ENCODE measurements at regions not wholly inside any gene's neighbourhood (a gene's known extent, or its start where the extent isn't known, plus 50 kb on each side); places are given as distances from the start of the nearest gene placed in this dataset.
A peak's percentile ranks its signal among the peaks of the same experiment; 100 is the strongest.

DNA sequence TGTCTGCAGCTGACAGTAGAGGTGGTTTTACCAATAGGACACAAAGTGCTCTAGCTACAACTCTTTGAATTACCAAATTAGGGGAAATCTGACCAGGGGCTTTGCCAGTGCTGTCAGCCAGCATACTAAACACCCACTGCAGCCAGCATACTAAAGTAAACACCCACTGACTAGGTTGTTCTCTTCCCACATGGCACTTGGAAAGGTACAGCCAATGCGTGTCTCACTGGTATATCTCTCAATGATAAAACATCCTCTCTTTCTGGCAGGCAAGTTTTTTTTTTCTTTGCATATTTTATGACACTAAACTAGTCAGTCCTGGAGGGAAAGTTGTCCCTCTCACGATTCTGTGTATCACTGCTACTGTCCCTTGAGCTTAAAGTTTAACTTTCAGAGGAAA is 216.1 kb downstream of the TLE1 start:
- H3K23ac ChIP-seq (ENCODE audit: low read length in 2 of 2) = no peak overlapping the region
- H3K9me3 ChIP-seq (ENCODE audit: control insufficient read depth, low read length) = no peaks in the 10 kb centered on the region
- no peak for DNase-seq
- peaks cover 0 to 8% of the 10 kb centered on the region in 2 experiments for H3K27me3 ChIP-seq (ENCODE audit: control insufficient read depth in 1 of 2, insufficient read depth in 1 of 2, low read length in 2 of 2)
- H2BK15ac ChIP-seq (ENCODE audit: low read depth, poor library complexity, severe bottlenecking) = no peak overlapping the region
- no peaks in the 10 kb centered on the region for H3K79me1 ChIP-seq (replicated peaks; ENCODE audit: low read length, poor library complexity, severe bottlenecking)
- no peak overlapping the region for H4K91ac ChIP-seq (ENCODE audit: low read length)
- no peak overlapping the region for H3K9ac ChIP-seq (ENCODE audit: low read length)
- no peak overlapping the region for H2AK5ac ChIP-seq (ENCODE audit: low read length, severe bottlenecking)
- H3K27ac ChIP-seq (ENCODE audit: low read length, poor library complexity, severe bottlenecking) = no peak overlapping the region
- 89% methylated on average over 2 of the region's 2 CpGs for WGBS
- no peak overlapping the region for H3K4ac ChIP-seq (ENCODE audit: low read depth in 1 of 2, low read length in 2 of 2)
- no peaks in the 10 kb centered on the region for H3K4me1 ChIP-seq (ENCODE audit: control insufficient read depth, insufficient read depth, low read depth, low read length)
- no peak overlapping the region for H2BK5ac ChIP-seq (ENCODE audit: low read depth, low read length, poor library complexity, severe bottlenecking)
- no peak overlapping the region for H3K18ac ChIP-seq (ENCODE audit: low read depth in 1 of 2, low read length in 2 of 2)
- no peak overlapping the region for H3K14ac ChIP-seq (ENCODE audit: low read length in 2 of 2)
- no peak overlapping the region for H3K4me2 ChIP-seq (ENCODE audit: low read length, poor library complexity, severe bottlenecking)
- H2AFZ ChIP-seq (ENCODE audit: low read depth, low read length) = no peak overlapping the region
- no peak overlapping the region for H2BK120ac ChIP-seq (ENCODE audit: low read depth, low read length)
- no peak overlapping the region for H3K4me3 ChIP-seq (ENCODE audit: insufficient read depth in 1 of 2, low read depth in 1 of 2, low read length in 2 of 2)
- H3K36me3 ChIP-seq (ENCODE audit: control insufficient read depth in 1 of 2, insufficient read depth in 2 of 2, low read depth in 1 of 2, low read length in 2 of 2) = no peaks in the 10 kb centered on the region
- peak overlapping the region in 1 of 2 experiments; percentile 71 for H2BK12ac ChIP-seq (ENCODE audit: low read length in 2 of 2)
- H4K8ac ChIP-seq (ENCODE audit: low read length) = no peak overlapping the region

GRCh38 chr9:81472701-81473100 is 216.6 kb downstream of the TLE1 start:
- H4K91ac ChIP-seq (ENCODE audit: low read length) = peak overlapping the region; percentile 39
- no peak overlapping the region for H2BK15ac ChIP-seq (ENCODE audit: low read depth, poor library complexity, severe bottlenecking)
- H3K4me2 ChIP-seq (ENCODE audit: low read length, poor library complexity, severe bottlenecking) = no peak overlapping the region
- H3K9me3 ChIP-seq (ENCODE audit: control insufficient read depth, low read length) = no peaks in the 10 kb centered on the region
- no peak overlapping the region for H2AFZ ChIP-seq (ENCODE audit: low read depth, low read length)
- no peak overlapping the region for H3K4me3 ChIP-seq (ENCODE audit: insufficient read depth in 1 of 2, low read depth in 1 of 2, low read length in 2 of 2)
- H2BK12ac ChIP-seq (ENCODE audit: low read length in 2 of 2) = peak overlapping the region in 1 of 2 experiments; percentile 87
- H3K4me1 ChIP-seq (ENCODE audit: control insufficient read depth, insufficient read depth, low read depth, low read length) = no peaks in the 10 kb centered on the region
- no peaks in the 10 kb centered on the region for H3K36me3 ChIP-seq (ENCODE audit: control insufficient read depth in 1 of 2, insufficient read depth in 2 of 2, low read depth in 1 of 2, low read length in 2 of 2)
- DNase-seq = no peak
- 87% methylated on average over 10 of the region's 10 CpGs for WGBS
- H2BK5ac ChIP-seq (ENCODE audit: low read depth, low read length, poor library complexity, severe bottlenecking) = no peak overlapping the region
- H3K14ac ChIP-seq (ENCODE audit: low read length in 2 of 2) = no peak overlapping the region
- H3K27ac ChIP-seq (ENCODE audit: low read length, poor library complexity, severe bottlenecking) = no peak overlapping the region
- no peaks in the 10 kb centered on the region for H3K79me1 ChIP-seq (replicated peaks; ENCODE audit: low read length, poor library complexity, severe bottlenecking)
- H3K23ac ChIP-seq (ENCODE audit: low read length in 2 of 2) = no peak overlapping the region
- H2BK120ac ChIP-seq (ENCODE audit: low read depth, low read length) = peak overlapping the region; percentile 37
- H2AK5ac ChIP-seq (ENCODE audit: low read length, severe bottlenecking) = no peak overlapping the region
- H3K27me3 ChIP-seq (ENCODE audit: control insufficient read depth in 1 of 2, insufficient read depth in 1 of 2, low read length in 2 of 2) = peaks cover 0 to 8% of the 10 kb centered on the region in 2 experiments
- no peak overlapping the region for H4K8ac ChIP-seq (ENCODE audit: low read length)
- no peak overlapping the region for H3K9ac ChIP-seq (ENCODE audit: low read length)
- H3K4ac ChIP-seq (ENCODE audit: low read depth in 1 of 2, low read length in 2 of 2) = no peak overlapping the region
- H3K18ac ChIP-seq (ENCODE audit: low read depth in 1 of 2, low read length in 2 of 2) = peak overlapping the region in 1 of 2 experiments; percentile 66

GRCh38 chr9:81470864-81471263 is 218.5 kb downstream of the TLE1 start:
- H3K36me3 ChIP-seq (ENCODE audit: control insufficient read depth in 1 of 2, insufficient read depth in 2 of 2, low read depth in 1 of 2, low read length in 2 of 2) = no peaks in the 10 kb centered on the region
- no peak overlapping the region for H3K18ac ChIP-seq (ENCODE audit: low read depth in 1 of 2, low read length in 2 of 2)
- no peak overlapping the region for H4K91ac ChIP-seq (ENCODE audit: low read length)
- peaks cover 0 to 8% of the 10 kb centered on the region in 2 experiments for H3K27me3 ChIP-seq (ENCODE audit: control insufficient read depth in 1 of 2, insufficient read depth in 1 of 2, low read length in 2 of 2)
- no peak overlapping the region for H3K4me3 ChIP-seq (ENCODE audit: insufficient read depth in 1 of 2, low read depth in 1 of 2, low read length in 2 of 2)
- WGBS = 55% methylated on average over 1 of the region's 3 CpGs
- H2BK12ac ChIP-seq (ENCODE audit: low read length in 2 of 2) = no peak overlapping the region
- H3K14ac ChIP-seq (ENCODE audit: low read length in 2 of 2) = no peak overlapping the region
- H2AK5ac ChIP-seq (ENCODE audit: low read length, severe bottlenecking) = no peak overlapping the region
- H2AFZ ChIP-seq (ENCODE audit: low read depth, low read length) = no peak overlapping the region
- H3K79me1 ChIP-seq (replicated peaks; ENCODE audit: low read length, poor library complexity, severe bottlenecking) = no peaks in the 10 kb centered on the region
- no peak overlapping the region for H3K9ac ChIP-seq (ENCODE audit: low read length)
- H3K4me2 ChIP-seq (ENCODE audit: low read length, poor library complexity, severe bottlenecking) = no peak overlapping the region
- H2BK120ac ChIP-seq (ENCODE audit: low read depth, low read length) = no peak overlapping the region
- H3K9me3 ChIP-seq (ENCODE audit: control insufficient read depth, low read length) = no peaks in the 10 kb centered on the region
- no peak overlapping the region for H4K8ac ChIP-seq (ENCODE audit: low read length)
- no peak overlapping the region for H3K4ac ChIP-seq (ENCODE audit: low read depth in 1 of 2, low read length in 2 of 2)
- no peak overlapping the region for H3K23ac ChIP-seq (ENCODE audit: low read length in 2 of 2)
- no peak overlapping the region for H3K27ac ChIP-seq (ENCODE audit: low read length, poor library complexity, severe bottlenecking)
- H2BK15ac ChIP-seq (ENCODE audit: low read depth, poor library complexity, severe bottlenecking) = no peak overlapping the region
- H2BK5ac ChIP-seq (ENCODE audit: low read depth, low read length, poor library complexity, severe bottlenecking) = no peak overlapping the region
- peak; percentile 44 for DNase-seq
- H3K4me1 ChIP-seq (ENCODE audit: control insufficient read depth, insufficient read depth, low read depth, low read length) = no peaks in the 10 kb centered on the region

DNA sequence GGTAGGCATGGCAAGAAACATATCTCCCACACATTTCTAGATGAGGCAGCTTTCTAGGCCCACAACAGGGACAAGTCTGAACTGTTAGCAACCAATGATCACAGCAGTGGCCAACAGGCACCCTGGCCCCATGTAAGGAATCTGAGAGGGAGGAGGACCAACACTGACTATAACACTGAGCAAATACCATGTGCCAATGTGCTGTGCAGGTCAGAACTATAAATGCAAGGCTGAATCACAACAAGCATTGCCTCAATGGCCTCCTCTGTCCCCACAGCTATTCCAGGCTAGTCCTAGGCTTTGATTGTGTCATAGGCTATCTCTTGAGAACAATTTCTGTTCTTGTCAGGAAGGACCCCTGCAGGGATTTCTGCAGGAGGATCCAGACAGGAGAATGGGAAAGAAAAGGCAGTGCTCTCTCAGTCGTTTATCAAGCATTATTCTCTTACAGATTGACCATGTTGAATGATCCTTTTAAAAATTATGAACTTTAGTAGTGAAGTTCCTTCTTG is 221.2 kb downstream of the TLE1 start:
- no peak overlapping the region for H3K18ac ChIP-seq (ENCODE audit: low read depth in 1 of 2, low read length in 2 of 2)
- H3K14ac ChIP-seq (ENCODE audit: low read length in 2 of 2) = no peak overlapping the region
- no peak overlapping the region for H3K4me3 ChIP-seq (ENCODE audit: insufficient read depth in 1 of 2, low read depth in 1 of 2, low read length in 2 of 2)
- no peaks in the 10 kb centered on the region for H3K4me1 ChIP-seq (ENCODE audit: control insufficient read depth, insufficient read depth, low read depth, low read length)
- H4K8ac ChIP-seq (ENCODE audit: low read length) = no peak overlapping the region
- no peak overlapping the region for H3K9ac ChIP-seq (ENCODE audit: low read length)
- no peak overlapping the region for H2BK120ac ChIP-seq (ENCODE audit: low read depth, low read length)
- no peak overlapping the region for H3K4me2 ChIP-seq (ENCODE audit: low read length, poor library complexity, severe bottlenecking)
- no peak overlapping the region for H4K91ac ChIP-seq (ENCODE audit: low read length)
- H2AFZ ChIP-seq (ENCODE audit: low read depth, low read length) = no peak overlapping the region
- no peaks in the 10 kb centered on the region for H3K9me3 ChIP-seq (ENCODE audit: control insufficient read depth, low read length)
- H3K27me3 ChIP-seq (ENCODE audit: control insufficient read depth in 1 of 2, insufficient read depth in 1 of 2, low read length in 2 of 2) = peaks cover 0 to under 1% of the 10 kb centered on the region in 2 experiments
- WGBS = no CpG with 5 or more reads among the region's 1 CpG
- H3K23ac ChIP-seq (ENCODE audit: low read length in 2 of 2) = no peak overlapping the region
- no peak overlapping the region for H2BK15ac ChIP-seq (ENCODE audit: low read depth, poor library complexity, severe bottlenecking)
- no peak overlapping the region for H2BK5ac ChIP-seq (ENCODE audit: low read depth, low read length, poor library complexity, severe bottlenecking)
- no peaks in the 10 kb centered on the region for H3K79me1 ChIP-seq (replicated peaks; ENCODE audit: low read length, poor library complexity, severe bottlenecking)
- no peak overlapping the region for H2BK12ac ChIP-seq (ENCODE audit: low read length in 2 of 2)
- no peak overlapping the region for H3K4ac ChIP-seq (ENCODE audit: low read depth in 1 of 2, low read length in 2 of 2)
- H2AK5ac ChIP-seq (ENCODE audit: low read length, severe bottlenecking) = no peak overlapping the region
- DNase-seq = no peak
- H3K27ac ChIP-seq (ENCODE audit: low read length, poor library complexity, severe bottlenecking) = no peak overlapping the region
- no peaks in the 10 kb centered on the region for H3K36me3 ChIP-seq (ENCODE audit: control insufficient read depth in 1 of 2, insufficient read depth in 2 of 2, low read depth in 1 of 2, low read length in 2 of 2)

Data from mesenchymal stem cell (in vitro differentiated cells and primary cell).